GM04504 (cell line): ENCODE measurements at regions not wholly inside any gene's neighbourhood (a gene's known extent, or its start where the extent isn't known, plus 50 kb on each side); places are given as distances from the start of the nearest gene placed in this dataset.

Source experiments
- DNase-seq: peaks from one replicate; pipeline ENCODE4 v3.0.0-alpha.2; 2012; ENCODE audit warnings: low read depth

GRCh38 chr14:87102811-87103378 lies 890.1 kb downstream of the GALC start:
- no peak for DNase-seq

DNA sequence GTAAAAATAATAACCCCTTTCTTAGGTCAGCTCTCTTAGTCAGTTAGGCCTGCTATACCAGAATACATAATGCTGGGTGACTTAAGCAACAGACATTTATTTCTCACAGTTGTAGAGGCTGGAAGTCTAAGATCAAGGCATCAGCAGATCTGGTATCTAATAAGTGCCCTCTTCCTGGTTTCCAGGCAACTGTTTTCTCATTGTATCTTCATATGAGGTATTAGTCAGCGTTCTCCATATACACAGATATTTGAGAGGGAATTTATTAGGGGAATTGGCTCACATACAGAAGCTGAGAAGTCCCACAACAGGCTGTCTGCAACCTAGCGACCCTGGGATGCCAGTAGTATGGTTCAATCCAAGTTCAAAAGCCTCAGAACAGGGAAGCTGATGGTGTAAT lies 896.0 kb downstream of the GALC start:
- no peak for DNase-seq

DNA sequence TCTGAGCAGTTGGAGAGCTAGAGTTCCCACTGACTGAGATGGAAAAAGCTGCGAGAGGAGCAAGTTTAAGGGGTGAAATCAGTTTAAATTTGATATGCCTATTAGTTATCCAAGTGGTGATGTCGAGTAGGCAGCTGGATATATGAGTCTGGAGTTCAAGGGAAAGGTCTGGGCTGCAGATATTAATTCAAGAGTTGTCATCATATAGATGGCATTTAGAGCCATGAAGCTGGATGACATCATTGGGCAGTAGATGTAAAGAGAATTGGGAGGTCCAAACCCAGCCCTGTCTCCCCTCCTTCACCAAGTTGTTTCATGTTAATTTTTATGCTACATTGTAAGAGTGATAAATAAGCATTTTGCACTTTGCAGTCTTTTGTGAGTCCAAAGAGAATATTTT lies 898.1 kb downstream of the GALC start:
- no peak for DNase-seq

DNA sequence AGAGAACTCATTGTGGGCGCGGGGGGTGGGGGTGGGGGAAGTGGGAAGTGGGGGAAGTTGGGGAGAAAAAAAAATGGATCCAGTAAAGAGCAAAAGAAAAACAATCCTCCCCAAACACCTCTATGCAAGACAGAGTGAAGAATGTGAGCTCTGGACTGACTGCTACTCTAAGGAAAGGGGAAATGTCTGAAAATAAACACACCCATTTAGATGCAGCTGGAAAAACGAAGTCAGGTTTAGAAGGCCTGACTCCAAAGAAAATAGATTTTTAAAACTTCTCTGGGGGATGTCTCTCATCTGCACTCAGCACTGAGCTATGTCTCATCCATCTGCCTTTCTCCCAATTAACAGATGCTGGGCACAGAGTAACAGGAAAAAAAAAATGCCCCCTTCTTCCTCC lies 904.4 kb downstream of the GALC start:
- DNase-seq, result no peak

DNA sequence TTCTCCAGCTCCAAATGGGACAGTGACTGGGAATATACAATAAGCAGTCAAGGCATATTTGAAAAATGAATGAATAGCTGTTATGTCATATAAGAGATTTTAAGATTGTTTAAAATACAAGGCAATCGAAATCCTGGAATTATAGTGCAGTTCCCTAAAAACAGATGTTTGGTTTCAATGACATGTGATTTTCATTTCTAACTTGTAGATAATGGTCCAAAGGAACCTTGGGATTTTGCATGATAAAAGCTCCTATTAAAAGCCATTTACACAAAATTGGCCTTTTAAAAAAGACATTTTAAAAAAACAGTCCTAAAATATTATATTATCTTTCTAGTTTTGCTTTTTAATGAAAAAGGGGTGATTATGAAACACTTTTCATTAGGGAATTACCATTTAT lies 905.1 kb downstream of the GALC start:
- DNase-seq, result no peak

DNA sequence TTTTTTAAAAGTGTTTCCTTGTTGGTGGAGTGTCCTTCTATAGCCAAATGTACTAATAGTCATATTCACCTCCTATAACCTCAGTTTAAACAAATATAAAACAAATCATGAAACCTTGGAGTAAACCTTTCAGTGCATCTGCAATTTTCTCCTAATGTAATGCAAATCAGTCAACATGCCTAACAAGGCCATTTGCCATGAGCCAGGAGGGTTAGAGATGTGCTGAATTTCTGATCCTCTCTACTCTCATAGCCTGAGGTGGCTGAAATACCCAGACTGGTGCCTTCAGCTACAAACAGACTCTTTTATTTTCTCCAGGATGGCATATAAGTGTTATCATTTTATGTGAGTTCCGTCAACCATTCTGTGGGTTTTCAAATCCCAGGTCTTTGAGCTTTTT lies 908.1 kb downstream of the GALC start:
- no peak for DNase-seq

- no peak for DNase-seq
Measured at GRCh38 chr14:87082917-87083316, 910.1 kb downstream of the GALC start.

GRCh38 chr14:87081004-87081403 lies 912.0 kb downstream of the GALC start:
- DNase-seq, result no peak

- no peak for DNase-seq
Measured at GRCh38 chr14:87080146-87080545, 912.8 kb downstream of the GALC start.

GRCh38 chr14:87079416-87079815 lies 913.6 kb downstream of the GALC start:
- DNase-seq, result no peak

GRCh38 chr14:87076922-87077321 lies 916.1 kb downstream of the GALC start:
- no peak for DNase-seq

DNA sequence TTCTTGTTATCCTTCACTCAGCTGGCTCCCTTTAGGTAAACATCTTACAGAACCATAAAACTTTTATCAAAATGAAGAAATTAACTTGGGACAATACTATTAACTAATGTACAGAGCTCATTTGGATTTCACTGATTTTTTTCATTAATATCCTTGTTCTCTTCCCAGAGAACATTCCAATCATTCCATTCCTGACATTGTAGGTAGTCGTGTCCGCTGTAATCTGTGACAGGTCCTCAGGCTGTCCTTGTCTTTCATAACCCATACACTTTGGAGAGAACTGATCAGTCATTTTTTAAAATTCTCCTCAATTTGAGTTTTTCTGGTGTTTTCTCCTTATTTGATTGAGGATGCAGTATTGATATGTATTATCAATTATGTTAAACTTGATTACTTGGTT lies 916.8 kb downstream of the GALC start:
- no peak for DNase-seq

GRCh38 chr14:87073880-87074570 lies 919.0 kb downstream of the GALC start:
- DNase-seq, result no peak

GRCh38 chr14:87067591-87067990 lies 925.4 kb downstream of the GALC start:
- DNase-seq, result no peak

- DNase-seq, result no peak
Measured at GRCh38 chr14:87067061-87067460, 925.9 kb downstream of the GALC start.

DNA sequence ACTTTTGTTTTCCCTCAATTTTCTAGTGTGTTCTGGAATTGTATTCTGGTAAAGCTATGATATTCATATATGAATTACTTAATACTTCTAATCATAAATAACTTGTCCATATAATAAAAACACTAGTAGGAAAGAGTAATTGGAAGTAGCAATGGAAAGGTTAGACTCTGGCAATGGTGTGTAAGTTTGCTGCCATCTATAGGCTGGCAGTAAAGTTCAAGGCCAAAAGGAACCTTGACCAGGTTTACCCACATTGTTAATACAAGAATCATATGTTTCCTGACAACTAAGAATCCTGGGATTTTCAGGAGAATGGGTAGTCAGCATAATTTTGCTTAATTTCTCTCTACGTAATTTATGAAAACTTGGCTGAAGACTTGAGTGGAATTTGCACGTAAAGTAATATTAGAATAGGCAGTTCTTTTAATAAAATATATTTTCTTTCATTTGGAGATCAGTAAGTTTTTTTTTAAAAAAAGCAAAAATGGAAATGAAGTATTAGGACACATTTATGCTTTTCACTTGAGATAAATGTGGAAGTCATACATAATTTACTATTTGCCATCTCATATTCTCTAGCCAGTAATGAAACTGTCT lies 926.7 kb downstream of the GALC start:
- DNase-seq, result no peak

DNA sequence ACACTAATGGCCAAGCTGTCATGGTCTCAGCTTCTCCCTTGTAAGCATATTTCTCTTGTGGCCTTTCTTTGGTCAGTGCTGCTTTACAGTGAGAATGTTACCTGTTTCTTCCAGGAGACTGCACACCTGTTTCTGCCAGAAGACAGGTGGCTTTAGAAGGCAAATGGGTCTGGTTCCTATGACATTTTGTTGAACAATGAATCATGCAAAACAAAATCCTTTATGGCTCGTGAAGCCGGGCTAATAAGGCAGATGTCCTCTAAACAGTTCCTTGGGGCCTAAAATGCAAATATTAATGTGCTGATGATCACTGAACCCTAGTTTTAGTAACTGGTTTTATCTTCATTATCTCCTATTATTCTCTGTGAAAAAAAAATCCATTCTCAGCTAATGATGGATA lies 927.6 kb downstream of the GALC start:
- DNase-seq, result no peak

GRCh38 chr14:87063181-87063580 lies 929.8 kb downstream of the GALC start:
- no peak for DNase-seq

GRCh38 chr14:87060405-87060804 lies 932.6 kb downstream of the GALC start:
- DNase-seq, result no peak

DNA sequence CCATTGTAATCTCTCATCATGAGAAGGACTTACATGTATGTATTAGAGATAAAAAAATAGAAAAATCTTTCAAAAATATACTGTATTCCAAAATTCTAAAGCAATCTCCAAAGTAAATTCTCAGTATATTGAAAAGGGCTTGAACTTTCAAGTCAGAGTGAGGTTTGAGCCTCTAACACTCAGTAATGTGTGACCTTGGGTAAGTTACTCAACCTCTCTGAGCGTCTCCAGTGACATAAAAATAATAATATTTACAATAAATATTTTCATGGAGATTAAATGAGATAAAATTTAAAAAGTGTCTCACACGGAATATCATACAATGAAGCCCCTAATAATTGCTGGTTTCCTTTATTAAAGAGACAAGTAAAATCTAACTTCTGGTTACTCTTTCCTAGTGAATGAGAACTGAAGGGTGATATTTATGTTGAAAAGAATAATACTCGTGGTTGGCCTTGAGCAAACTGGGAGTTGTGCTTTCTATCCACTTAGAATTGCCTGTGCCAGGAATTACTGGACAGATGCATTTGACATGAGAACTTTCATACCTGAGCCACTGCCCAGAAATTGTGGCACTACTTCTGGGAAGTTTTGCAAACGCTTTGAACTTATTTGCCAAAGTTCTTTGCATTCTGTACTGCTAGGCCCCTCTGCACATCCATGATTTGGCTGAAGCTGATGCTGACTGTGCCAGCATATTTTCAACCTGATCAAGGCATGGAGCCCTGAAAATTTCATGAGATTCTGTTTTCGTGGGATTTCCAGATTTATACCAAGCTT lies 933.7 kb downstream of the GALC start:
- no peak for DNase-seq

- no peak for DNase-seq
Measured at GRCh38 chr14:87055007-87055406, 938.0 kb downstream of the GALC start.

GRCh38 chr14:87052646-87053225 lies 940.2 kb downstream of the GALC start:
- DNase-seq, result no peak

DNA sequence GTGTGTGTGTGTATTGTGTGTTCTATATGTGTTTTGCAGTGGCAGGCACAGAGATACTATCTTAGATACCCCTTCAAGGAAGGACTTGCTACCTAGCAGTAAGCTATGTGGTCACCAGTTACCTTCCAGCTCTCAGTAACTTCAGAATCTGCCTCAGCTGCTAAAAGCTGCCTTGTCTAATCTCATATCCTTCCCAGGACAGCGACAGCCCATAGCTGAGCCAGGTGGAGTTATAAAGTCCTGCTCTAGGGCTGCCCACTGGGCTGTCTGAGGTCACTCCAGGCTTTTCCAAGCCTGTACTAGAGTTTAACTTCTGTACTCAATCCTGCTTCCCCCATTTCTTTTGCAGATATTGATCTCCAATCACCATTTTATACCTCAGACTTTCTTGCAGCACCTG lies 942.6 kb downstream of the GALC start:
- no peak for DNase-seq
